NCI-H524 (cell line): ENCODE measurements at regions not wholly inside any gene's neighbourhood (a gene's known extent, or its start where the extent isn't known, plus 50 kb on each side); places are given as distances from the start of the nearest gene placed in this dataset.

Experiments used
- DNase-seq, 2 experiments: peaks; one replicate each; lab custom pipeline; 2025; lab: John Stamatoyannopoulos, UW

DNA sequence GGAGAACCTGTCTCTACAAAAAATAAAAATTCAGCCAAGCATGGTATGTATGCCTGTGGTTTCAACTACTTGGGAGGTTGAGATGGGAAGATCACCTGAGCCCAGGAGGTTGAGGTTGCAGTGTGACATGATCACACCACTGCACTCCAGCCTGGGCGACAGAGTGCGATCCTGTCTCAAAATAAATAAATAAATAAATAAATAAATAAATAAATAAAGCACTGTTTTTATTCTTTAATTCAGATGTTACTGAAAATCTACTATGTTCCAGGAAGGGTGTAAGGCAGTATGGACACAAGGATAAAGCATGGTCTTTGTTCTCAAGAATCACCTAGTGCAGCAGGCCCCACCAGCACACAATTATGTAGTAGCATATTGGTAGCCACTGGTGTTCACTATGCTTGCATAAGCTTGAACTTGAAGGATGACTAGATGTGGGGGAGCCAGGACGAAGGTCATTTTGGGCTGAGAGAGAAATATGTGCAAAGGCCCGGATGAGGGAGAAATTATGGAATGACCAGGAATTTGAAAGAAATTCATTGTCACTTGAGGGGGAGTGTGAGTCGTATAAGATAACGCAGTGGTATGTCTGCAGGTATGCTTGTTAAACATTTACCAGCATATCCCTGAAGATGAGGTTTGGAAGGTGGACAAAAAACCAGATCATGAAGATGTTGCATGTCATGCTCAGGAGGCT lies 70.2 kb upstream of the CD180 start:
- DNase-seq: no peak

DNA sequence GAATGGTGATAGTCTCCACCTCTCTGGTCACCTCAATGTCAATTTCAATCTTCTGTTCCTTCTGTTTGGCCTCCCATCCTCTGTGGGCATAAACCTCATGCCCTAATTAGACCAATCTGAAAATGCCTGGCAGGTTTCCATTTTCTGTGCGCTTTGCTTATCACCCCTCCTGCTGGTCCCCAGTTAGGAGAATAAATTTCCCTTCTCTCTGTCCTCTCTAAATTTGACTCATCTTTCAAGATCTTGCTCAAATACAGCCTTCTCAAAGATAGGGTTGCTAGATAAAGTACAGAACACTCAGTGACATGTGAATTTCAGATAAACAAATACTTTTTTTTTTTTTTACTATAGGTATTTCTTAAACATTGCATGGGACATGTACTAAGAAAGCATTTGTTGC lies 69.4 kb upstream of the CD180 start:
- no peak for DNase-seq

DNA sequence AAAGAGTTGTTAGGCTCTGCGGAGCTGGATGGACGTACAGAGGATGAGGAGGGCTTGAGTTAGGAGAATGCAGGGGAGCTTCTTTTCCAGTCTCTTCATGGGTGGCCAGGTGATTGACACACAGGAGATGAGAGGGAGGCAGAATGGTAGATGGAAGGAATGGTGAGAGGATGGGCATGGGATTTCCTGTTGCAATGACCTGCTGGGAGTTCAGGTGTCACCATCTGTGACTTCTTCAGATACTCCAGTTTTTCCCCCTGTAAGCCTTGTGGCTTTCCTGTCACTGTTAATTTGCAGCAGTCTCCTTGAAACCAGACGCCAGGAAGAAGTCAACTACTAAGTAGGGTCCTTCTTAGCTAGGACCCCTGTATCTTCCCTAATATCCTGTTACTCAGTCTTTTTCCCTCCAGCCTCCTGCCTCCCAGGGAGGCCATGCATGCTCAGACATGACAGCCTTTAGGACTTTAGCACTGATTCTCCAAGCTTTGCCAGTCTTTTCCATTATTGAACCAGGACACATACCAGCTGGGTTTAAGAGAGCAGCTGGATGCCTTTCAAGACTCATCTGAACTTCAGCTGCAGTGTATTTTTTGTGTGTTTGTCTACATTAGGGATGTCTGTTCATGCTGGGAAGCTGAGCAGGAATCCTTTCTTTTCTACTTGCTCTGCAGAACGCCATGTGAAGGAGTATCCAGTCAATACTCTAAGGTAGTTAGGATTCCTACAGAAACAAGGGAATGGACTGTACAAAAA lies 67.2 kb upstream of the CD180 start:
- no peak for DNase-seq

GRCh38 chr5:67262956-67263355 lies 66.4 kb upstream of the CD180 start:
- no peak for DNase-seq

DNA sequence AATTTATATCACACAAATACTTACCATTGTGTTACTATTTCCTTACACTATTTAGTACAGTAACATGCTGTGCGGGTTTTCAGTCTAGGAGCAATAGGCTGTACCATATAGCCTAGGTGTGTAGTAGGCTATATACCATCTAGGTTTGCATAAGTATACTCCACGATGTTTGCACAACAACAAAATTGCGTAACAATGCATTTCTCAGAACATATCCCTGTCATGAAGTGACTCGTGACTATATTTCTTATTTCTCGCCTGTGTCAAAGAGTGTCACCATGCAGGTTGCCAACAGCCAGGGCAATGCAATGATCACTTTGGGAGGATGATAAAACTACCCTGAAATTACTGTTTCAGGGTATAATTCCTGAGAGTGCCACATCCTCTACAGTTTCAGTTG lies 65.6 kb upstream of the CD180 start:
- DNase-seq: no peak

GRCh38 chr5:67259548-67260215 lies 63.1 kb upstream of the CD180 start:
- no peak for DNase-seq

DNA sequence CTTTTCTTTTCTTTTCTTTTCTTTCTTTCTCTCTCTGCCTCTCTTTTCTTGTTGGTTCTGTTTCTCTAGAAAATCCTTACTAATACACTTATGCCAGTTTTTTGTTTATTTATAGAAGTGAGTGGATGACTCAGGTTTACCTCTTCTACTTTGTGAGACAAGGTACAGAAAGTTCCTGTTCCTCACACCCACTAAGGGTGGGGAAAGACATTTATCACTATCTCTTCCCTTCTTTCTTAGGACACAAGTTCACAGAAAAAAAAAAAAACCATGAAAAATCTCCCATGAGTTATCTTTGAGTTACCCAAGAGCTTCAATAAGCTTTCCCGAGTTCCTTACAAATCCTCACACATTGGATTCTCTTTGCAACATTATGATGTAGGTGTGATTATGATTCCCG lies 60.9 kb upstream of the CD180 start:
- no peak for DNase-seq

GRCh38 chr5:67257077-67257476 lies 60.5 kb upstream of the CD180 start:
- DNase-seq: no peak

DNA sequence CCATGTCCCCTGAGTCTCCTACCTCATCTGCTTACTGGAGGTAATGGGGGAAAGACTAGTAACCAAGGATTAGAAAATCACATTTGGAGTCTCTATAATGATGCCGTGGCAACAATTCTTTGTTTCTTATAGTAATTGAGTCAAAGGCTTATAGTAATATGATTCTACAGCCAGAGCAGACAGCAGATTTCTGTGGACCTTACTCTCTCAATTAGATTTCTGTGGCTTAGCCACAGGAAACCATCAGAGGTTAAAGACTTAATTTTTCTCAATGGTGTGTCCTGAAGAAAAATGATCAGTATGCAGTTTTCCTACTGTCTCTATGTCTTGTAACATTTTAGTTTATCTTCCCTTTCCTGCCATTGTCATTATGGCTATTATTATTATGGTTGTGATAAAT lies 59.3 kb upstream of the CD180 start:
- DNase-seq: no peak

DNA sequence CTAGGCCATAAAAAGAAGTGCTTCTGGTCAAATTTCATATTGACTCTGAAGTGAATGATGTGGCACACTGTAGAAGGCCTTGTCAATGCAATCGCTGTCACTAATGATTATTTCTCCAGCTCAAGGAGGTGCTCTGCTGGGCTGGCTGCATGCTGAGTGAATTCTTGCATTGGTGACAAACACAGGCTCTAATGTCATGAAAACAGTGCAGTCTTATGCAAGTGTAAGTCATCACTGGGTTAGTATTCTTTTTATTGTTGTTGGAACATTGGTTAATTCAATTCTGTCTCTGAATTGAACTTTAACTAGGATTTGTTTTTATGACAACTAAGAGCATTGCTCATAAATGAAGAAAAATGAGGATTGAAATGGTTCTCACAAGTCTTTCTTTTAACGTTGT lies 57.3 kb upstream of the CD180 start:
- DNase-seq: no peak

DNA sequence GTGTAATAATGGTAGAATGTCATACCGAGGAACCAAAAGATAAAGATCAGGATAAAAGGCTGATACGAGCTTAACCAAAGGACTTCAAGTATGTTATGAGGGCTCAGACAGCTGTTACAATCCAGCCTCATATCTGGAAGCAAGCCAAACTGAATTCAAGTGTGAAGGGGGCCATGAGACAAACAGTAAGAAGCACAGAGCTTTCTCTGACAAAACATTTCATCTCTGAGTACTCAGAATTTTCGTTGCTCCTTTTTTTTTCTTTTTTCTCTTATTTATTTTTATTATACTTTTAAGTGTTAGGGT lies 52.9 kb upstream of the CD180 start:
- DNase-seq: peak; percentile 74 to 93

- DNase-seq: peak in 1 of 2 experiments; percentile 42
Observed at GRCh38 chr5:67248703-67249589, 52.3 kb upstream of the CD180 start.

DNA sequence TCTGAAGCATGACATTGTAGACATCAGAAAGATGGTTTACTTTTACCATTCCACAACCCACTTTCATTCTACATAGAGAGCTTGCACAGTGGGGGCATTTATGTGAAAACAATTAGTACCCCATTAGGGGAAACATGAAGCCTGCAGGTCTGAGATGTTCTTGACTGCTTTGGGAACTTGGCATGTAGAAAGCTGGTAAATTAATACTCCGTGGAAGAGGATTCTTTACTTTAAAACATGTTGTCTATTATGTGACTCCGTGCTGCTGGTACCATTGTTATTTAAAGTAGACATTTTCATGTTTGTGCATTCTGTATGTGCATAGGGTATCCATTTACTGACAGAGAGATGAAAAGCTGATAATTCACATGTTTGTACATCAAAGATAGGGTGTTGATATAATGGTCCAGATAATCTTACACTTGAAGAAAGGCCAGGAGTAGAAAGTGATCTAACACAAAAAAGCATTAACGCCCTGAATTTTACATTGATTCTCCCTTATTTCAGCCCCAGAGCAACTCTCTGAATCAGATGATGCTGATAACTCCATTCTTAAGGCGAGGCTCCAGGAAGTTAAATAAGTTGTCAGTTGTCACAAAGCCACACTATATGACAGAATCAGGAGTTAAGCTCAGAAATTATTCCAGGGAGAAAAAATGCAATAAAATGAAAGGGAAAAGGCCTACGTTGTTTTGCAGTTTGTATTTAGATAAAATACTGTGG lies 50.1 kb upstream of the CD180 start:
- no peak for DNase-seq
